ENCODE measurements at regions not wholly inside any gene's neighbourhood (a gene's known extent, or its start where the extent isn't known, plus 50 kb on each side); places are given as distances from the start of the nearest gene placed in this dataset.

GRCh38 chr1:90186506-90187322, 191.8 kb downstream of the ZNF326 start:
- intact Hi-C loops (cut with DNase I; ENCODE audit: low total_unique reads) (no loop called here), in situ Hi-C loops (cut with MboI; ENCODE audit: low sequenced_read_pairs in 4 of 4) (no loop called here)
- Histone ChIP-seq H3K27ac (no peak overlapping the region), H3K4me1 (no peaks in the 10 kb centered on the region), H3K4me3 (no peak overlapping the region), H3K27me3 (no peaks in the 10 kb centered on the region), H3K36me3 (no peaks in the 10 kb centered on the region), H3K9me3 (no peaks in the 10 kb centered on the region)
- TF ChIP-seq, protein P1, sequence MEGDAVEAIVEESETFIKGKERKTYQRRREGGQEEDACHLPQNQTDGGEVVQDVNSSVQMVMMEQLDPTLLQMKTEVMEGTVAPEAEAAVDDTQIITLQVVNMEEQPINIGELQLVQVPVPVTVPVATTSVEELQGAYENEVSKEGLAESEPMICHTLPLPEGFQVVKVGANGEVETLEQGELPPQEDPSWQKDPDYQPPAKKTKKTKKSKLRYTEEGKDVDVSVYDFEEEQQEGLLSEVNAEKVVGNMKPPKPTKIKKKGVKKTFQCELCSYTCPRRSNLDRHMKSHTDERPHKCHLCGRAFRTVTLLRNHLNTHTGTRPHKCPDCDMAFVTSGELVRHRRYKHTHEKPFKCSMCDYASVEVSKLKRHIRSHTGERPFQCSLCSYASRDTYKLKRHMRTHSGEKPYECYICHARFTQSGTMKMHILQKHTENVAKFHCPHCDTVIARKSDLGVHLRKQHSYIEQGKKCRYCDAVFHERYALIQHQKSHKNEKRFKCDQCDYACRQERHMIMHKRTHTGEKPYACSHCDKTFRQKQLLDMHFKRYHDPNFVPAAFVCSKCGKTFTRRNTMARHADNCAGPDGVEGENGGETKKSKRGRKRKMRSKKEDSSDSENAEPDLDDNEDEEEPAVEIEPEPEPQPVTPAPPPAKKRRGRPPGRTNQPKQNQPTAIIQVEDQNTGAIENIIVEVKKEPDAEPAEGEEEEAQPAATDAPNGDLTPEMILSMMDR (IDR thresholded peaks at IDR 0.05 in 4 of 5, conservative IDR thresholded peaks at IDR 0.05 in 1 of 5): no peak
- no peak for TF ChIP-seq POLR2A (IDR thresholded peaks at IDR 0.05)
- DNase-seq: no peak
- no peak for ATAC-seq

- Histone ChIP-seq H3K27ac (no peak overlapping the region), H3K4me1 (no peaks in the 10 kb centered on the region), H3K36me3 (no peaks in the 10 kb centered on the region), H3K9me3 (no peaks in the 10 kb centered on the region), H3K4me3 (no peak overlapping the region), H3K27me3 (no peaks in the 10 kb centered on the region)
- TF ChIP-seq POLR2A (IDR thresholded peaks at IDR 0.05): no peak
- TF ChIP-seq, protein P1 (IDR thresholded peaks at IDR 0.05 in 4 of 5, conservative IDR thresholded peaks at IDR 0.05 in 1 of 5): no peak
- intact Hi-C loops (cut with DNase I; ENCODE audit: low total_unique reads): no loop called here
- in situ Hi-C loops (cut with MboI; ENCODE audit: low sequenced_read_pairs in 4 of 4): no loop called here
- no peak for DNase-seq
- ATAC-seq: no peak
These were observed 181.6 kb downstream of the ZNF326 start for GRCh38 chr1:90176530-90176929.

DNA sequence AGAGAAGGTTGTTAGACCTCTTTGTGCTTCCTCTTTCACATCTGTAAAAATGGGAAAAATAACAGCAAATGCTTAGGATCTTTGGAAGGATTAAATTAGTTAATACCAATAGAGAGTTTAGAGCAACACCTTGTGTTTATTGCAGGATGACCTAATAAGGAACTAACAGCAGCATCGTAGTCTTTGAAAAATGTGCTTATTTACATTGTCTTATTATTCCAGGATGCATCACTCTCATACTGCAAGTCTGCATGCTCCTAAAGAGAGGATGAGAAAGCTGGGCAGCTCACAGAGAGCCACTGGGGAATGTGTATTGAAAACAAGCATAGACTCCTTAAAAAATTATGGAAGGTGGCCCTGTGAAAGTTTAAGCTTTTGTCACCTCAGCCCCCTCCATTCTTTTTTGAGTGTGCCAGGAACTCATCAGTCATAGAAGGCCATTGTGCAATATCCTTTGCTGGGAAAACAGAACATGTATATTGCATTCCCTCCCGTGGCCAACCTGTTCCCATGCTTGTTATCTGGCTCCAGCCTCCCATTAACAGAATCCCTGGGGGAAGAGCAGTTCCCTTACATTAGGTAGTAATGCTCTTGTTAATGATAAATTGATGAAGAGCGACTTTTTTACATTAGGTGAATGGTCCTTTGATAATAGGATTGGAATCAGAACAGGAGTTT, 180.7 kb downstream of the ZNF326 start:
- no peaks in the 10 kb centered on the region for H3K36me3 ChIP-seq
- H3K27me3 ChIP-seq: no peaks in the 10 kb centered on the region
- H3K4me1 ChIP-seq: no peaks in the 10 kb centered on the region
- DNase-seq: no peak
- H3K27ac ChIP-seq: no peak overlapping the region
- no peak for ATAC-seq
- intact Hi-C loops (cut with DNase I; ENCODE audit: low total_unique reads) (no loop called here), in situ Hi-C loops (cut with MboI; ENCODE audit: low sequenced_read_pairs in 4 of 4) (no loop called here)
- TF ChIP-seq, protein P1 (IDR thresholded peaks at IDR 0.05 in 4 of 5, conservative IDR thresholded peaks at IDR 0.05 in 1 of 5): no peak
- no peak for TF ChIP-seq POLR2A (IDR thresholded peaks at IDR 0.05)
- H3K9me3 ChIP-seq: no peaks in the 10 kb centered on the region
- H3K4me3 ChIP-seq: no peak overlapping the region

GRCh38 chr1:90174246-90174645, 179.3 kb downstream of the ZNF326 start:
- intact Hi-C loops (cut with DNase I; ENCODE audit: low total_unique reads): no loop called here
- H3K27me3 ChIP-seq: no peaks in the 10 kb centered on the region

More at GRCh38 chr1:90174246-90174645, 179.3 kb downstream of the ZNF326 start:
- Histone ChIP-seq H3K36me3 (no peaks in the 10 kb centered on the region), H3K4me1 (no peaks in the 10 kb centered on the region), H3K27ac (no peak overlapping the region), H3K4me3 (no peak overlapping the region), H3K9me3 (no peaks in the 10 kb centered on the region)
- in situ Hi-C loops (cut with MboI; ENCODE audit: low sequenced_read_pairs in 4 of 4): no loop called here
- ATAC-seq (no peak), DNase-seq (no peak)
- TF ChIP-seq, protein P1 (IDR thresholded peaks at IDR 0.05 in 4 of 5, conservative IDR thresholded peaks at IDR 0.05 in 1 of 5): no peak
- no peak for TF ChIP-seq POLR2A (IDR thresholded peaks at IDR 0.05)
